ENCODE measurements at regions not wholly inside any gene's neighbourhood (a gene's known extent, or its start where the extent isn't known, plus 50 kb on each side); places are given as distances from the start of the nearest gene placed in this dataset.

- no peak for TF ChIP-seq POLR2A (IDR thresholded peaks at IDR 0.05)
- TF ChIP-seq, protein P1, sequence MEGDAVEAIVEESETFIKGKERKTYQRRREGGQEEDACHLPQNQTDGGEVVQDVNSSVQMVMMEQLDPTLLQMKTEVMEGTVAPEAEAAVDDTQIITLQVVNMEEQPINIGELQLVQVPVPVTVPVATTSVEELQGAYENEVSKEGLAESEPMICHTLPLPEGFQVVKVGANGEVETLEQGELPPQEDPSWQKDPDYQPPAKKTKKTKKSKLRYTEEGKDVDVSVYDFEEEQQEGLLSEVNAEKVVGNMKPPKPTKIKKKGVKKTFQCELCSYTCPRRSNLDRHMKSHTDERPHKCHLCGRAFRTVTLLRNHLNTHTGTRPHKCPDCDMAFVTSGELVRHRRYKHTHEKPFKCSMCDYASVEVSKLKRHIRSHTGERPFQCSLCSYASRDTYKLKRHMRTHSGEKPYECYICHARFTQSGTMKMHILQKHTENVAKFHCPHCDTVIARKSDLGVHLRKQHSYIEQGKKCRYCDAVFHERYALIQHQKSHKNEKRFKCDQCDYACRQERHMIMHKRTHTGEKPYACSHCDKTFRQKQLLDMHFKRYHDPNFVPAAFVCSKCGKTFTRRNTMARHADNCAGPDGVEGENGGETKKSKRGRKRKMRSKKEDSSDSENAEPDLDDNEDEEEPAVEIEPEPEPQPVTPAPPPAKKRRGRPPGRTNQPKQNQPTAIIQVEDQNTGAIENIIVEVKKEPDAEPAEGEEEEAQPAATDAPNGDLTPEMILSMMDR (IDR thresholded peaks at IDR 0.05) = no peak
- H3K4me1 ChIP-seq = peaks cover 0 to 20% (median 10%) of the 10 kb centered on the region in 12 donors
- DNase-seq (no peak), ATAC-seq (no peak)
- H3K27me3 ChIP-seq = peaks cover 0 to 3% (median 0%) of the 10 kb centered on the region in 9 donors
- H3K36me3 ChIP-seq = no peaks in the 10 kb centered on the region
- intact Hi-C loops (cut with DNase I) = loop anchor here in 1 of 10 donors (5.0 kb wide), 1 partner anchor 486 kb away; no protein-coding TSS in a partner anchor
- H3K27ac ChIP-seq = no peak overlapping the region
- no peak overlapping the region for H3K4me3 ChIP-seq
- 86 to 94% (median 88%) methylated on average over 9 of the region's 9 CpGs for WGBS, 4 donors
- no peaks in the 10 kb centered on the region for H3K9me3 ChIP-seq
Measured at GRCh38 chr20:4610871-4611270, 75.4 kb upstream of the PRNP start.

DNA sequence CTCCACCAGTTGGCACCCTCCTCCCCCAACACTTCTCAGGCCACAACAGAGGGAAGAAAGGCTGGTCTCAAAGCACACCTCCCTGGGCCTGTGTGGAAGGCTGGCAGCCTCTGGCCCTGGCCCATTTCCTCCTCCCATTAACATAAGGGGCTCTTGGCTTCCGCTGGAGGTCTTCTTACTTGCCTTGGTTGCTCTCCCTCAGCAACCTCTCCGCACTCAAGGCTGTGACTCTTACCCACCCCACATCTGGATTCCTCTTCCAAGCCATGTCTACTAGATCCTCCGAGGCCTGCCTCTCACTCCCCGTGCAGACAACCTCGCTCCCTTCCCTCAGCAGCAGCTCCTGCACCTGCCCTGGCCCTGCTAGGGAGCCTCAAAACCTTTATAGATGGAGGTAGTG lies 76.7 kb upstream of the PRNP start:
- WGBS, 4 donors = 94 to 97% (median 95%) methylated on average over 5 of the region's 5 CpGs
- Histone ChIP-seq H3K4me1 (peaks cover 0 to 19% (median 9%) of the 10 kb centered on the region in 12 donors), H3K4me3 (no peak overlapping the region), H3K27me3 (peaks cover 0 to 3% (median 0%) of the 10 kb centered on the region in 9 donors), H3K36me3 (no peaks in the 10 kb centered on the region), H3K27ac (no peak overlapping the region), H3K9me3 (no peaks in the 10 kb centered on the region)
- TF ChIP-seq, protein P1 (IDR thresholded peaks at IDR 0.05) = no peak
- no peak for TF ChIP-seq POLR2A (IDR thresholded peaks at IDR 0.05)
- intact Hi-C loops (cut with DNase I) = loop anchor here in 9 of 10 donors (2.0 to 10.0 kb wide), 5 partner anchors 111 to 493 kb away; partner anchors contain the start of gene PRND (in 1 of the 9)
- ATAC-seq (no peak), DNase-seq (no peak)

GRCh38 chr20:4608861-4609260 lies 77.4 kb upstream of the PRNP start:
- Histone ChIP-seq H3K4me1 (peaks cover 0 to 17% (median 4%) of the 10 kb centered on the region in 12 donors), H3K4me3 (no peak overlapping the region), H3K27me3 (peaks cover 0 to 7% (median 0%) of the 10 kb centered on the region in 9 donors), H3K9me3 (no peaks in the 10 kb centered on the region), H3K36me3 (no peaks in the 10 kb centered on the region), H3K27ac (no peak overlapping the region)
- ATAC-seq (no peak), DNase-seq (no peak)
- intact Hi-C loops (cut with DNase I) = loop anchor here in 9 of 10 donors (2.0 to 10.0 kb wide), 5 partner anchors 112 to 493 kb away; partner anchors contain the start of gene PRND (in 1 of the 9)
- 82 to 95% (median 86%) methylated on average over 6 of the region's 6 CpGs for WGBS, 4 donors
- TF ChIP-seq, protein P1 (IDR thresholded peaks at IDR 0.05) = no peak
- no peak for TF ChIP-seq POLR2A (IDR thresholded peaks at IDR 0.05)

DNA sequence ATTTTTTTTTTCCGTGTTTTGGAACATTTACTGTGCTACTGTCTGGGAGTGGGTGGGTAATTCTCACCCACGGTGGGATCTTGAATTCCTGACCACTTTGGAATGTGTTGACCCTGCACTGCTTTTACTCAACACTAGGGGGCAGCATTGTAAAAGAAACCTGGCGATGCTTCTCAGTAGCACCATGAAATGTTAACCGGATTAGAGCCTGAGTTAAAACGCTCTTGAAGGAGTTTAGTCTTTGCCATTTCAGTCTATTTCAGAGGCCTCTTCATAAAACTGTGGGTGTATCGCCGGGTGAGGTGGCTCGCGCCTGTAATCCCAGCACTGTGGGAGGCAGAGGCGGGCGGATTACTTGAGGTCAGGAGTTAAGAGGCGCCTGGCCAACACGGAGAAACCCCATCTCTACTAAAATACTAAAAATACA lies 79.0 kb upstream of the PRNP start:
- intact Hi-C loops (cut with DNase I) = loop anchor here in 9 of 10 donors (1.0 to 10.0 kb wide), 7 partner anchors 113 to 495 kb away; partner anchors contain the start of gene PRND (in 3 of the 9)
- Histone ChIP-seq H3K4me3 (no peak overlapping the region), H3K36me3 (no peaks in the 10 kb centered on the region), H3K4me1 (peaks cover 0 to 7% (median 0%) of the 10 kb centered on the region in 12 donors), H3K27ac (no peak overlapping the region), H3K9me3 (no peaks in the 10 kb centered on the region), H3K27me3 (peaks cover 0 to 12% (median 0%) of the 10 kb centered on the region in 9 donors)
- 31 to 34% (median 32%) methylated on average over 13 of the region's 13 CpGs for WGBS, 4 donors
- no peak for TF ChIP-seq POLR2A (IDR thresholded peaks at IDR 0.05)
- TF ChIP-seq, protein P1 (IDR thresholded peaks at IDR 0.05) = peak; percentile 88 to 98 (median 94)
- DNase-seq (peak in 3 of 5 donors; percentile 39 to 44 (median 41)), ATAC-seq (peak; percentile 69 to 78 (median 76))
